ENCODE measurements at regions not wholly inside any gene's neighbourhood (a gene's known extent, or its start where the extent isn't known, plus 50 kb on each side); places are given as distances from the start of the nearest gene placed in this dataset.
"Not testable (repeated sequence)": the region's sequence is repeated elsewhere in the genome, so short reads cannot be mapped to it uniquely, and the experiment has no call there.

DNA sequence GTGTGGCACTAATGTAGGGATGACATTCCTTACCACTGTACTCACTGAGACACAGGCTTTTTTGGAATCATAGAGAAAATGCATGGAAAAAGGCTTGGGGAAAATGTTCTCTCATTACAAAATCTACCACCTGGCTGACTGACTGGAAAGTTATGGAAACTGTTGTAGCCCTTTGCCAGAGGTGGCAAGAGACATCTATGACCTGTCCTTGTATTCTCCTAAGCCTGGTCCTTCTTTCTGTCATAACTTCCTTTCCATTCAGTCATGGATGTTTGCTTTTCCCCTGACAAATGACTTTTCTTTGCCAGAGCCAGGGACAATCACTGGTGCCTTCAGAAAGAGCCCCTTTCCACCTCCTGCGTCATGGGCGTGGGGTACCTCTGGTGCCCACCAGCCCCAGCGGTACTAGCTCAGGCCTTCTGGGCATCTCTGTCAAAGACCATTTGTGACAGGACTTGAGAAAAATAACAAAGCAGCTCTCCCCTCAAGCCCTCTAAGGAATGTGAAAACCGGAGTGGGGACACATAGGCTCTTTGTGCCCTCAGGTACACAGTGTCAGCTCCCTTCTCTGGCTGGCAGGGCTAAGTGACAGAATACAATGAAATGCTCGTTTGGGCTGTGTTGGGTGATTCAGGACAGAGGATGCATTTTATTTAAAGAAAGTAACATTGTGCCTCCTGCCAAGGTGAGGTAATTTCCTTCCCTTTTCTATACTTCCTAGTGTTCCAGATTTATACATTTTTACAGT is 381.1 kb upstream of the RASGRP1 start:
- DNase-seq (ENCODE audit: low read depth in 2 of 2): no peak

DNA sequence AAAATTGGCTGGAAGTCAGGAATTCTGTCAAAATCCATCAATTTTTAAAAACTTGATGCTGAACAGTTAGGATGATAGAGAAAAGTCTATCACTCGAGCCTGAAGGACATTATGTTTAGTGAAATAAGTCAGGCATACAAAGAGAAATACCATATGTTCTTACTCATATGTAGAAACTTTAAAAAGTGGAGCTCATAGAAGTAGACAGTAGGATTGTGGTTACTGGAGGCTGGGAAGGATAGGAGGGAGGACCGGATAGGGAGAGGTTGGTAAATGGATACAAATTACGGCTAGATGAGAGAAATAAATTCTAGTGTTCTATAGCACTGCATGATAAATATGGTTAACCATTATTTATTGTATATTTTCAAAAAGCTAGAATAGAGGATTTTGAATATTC is 389.5 kb upstream of the RASGRP1 start:
- DNase-seq (ENCODE audit: low read depth in 2 of 2): no peak

DNA sequence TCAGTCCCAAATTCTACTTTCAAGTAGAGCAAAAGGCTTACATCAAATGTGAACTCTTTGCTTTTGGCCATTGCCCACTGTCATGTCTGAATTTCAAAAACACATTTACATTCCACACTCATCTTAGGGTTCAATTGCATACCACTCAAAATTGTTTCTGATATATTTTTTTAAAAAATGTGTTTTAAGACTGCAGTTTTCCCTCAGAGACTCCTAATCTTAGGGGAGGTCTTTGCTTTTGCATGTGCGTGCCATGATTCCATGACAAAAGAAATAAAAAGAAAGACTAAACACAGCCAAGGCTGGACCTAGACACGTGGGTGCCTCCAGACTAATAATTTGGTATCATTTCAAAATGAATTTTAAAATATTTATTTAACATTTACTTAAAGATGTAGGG is 396.8 kb upstream of the RASGRP1 start:
- DNase-seq (ENCODE audit: low read depth in 2 of 2): no peak

DNA sequence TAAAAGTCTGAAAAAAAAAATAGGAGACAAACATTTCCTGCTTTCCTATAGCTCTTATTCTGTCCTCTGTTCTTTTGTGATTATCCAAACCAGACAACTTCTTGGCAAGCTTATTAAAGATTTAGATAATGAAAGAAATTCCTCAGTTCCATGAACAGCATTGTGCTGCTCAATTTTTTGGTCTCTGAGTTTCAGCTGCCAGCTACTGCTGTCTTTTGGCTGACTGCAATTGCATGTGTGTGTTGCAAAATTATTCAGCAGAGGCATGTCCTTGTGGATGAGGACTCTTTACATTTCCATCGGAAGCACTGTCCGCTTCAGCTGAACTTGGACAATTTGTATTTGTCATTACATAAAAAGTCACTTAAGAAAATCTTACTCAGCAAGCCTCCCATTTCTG is 397.3 kb upstream of the RASGRP1 start:
- DNase-seq (ENCODE audit: low read depth in 2 of 2): no peak

DNA sequence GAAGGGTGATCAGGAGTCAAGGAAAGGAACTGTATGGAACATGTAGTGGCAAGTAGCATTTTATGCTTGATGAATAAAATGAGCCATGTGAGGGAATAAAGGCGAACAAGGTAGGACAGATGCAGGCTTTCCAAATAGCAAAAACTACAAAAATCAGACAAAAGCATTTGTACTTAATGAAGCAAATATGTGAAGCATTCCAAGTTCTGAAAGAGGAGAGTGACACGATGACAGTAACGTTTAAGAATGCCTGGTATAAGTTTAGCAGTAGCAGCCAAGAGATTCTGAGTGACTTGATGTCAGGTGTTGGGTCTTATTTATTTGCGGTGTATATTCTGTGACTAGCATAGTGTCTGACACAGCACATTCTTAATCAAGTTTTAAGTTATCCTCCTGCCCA is 408.2 kb upstream of the RASGRP1 start:
- DNase-seq (ENCODE audit: low read depth in 2 of 2): no peak

DNA sequence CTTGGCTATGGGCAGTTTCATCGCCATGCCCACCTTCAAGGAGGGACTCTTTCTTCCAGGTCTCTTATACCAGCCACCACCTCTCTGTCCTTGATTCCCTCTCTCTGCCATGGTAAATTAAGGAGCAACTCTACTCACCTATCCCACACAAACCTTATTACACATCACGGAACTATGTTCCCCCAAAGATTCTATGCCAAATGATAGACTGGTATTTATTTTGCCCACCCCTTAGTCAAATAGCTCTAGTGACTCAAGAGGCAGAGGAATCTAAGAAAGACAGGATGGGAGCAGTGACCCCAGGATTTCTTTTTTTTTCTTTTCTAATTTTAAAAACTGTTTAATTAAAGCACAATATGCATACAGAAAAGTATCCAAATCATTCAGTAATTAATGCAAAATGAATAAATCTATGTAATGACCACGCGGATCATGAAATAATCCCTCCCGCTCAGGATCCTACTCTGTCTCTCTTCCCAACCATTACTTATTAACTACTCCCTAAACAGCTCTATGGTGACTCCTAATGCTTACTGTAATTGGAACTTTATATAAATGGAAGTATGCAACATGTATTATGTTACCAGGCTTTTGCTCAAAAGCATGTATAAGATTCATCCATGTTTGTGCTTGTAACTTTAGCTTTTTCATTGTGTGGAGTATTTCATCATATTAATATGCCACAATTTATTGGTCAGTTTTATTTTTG is 410.8 kb upstream of the RASGRP1 start:
- DNase-seq (ENCODE audit: low read depth in 2 of 2): no peak

DNA sequence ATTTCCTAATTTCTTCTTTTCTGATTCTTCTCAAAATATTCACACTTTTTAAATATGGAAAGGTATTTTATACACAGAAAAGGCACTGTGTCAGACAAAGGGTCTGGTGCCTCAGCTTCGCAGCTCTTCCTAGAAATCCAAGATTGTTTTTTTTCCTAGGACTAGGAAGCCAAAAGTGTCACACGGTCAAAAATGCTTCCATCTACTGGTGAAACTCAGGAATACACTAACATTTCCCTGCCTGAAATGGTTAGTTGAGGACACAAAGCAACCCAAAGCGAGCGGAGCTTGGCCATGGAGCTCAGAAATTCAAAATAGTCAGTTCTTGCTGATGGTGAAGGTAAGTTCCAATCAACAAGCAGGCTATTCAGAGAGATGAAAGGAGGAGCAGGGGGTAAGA is 426.5 kb upstream of the RASGRP1 start:
- no peak for DNase-seq (ENCODE audit: low read depth in 2 of 2)

DNA sequence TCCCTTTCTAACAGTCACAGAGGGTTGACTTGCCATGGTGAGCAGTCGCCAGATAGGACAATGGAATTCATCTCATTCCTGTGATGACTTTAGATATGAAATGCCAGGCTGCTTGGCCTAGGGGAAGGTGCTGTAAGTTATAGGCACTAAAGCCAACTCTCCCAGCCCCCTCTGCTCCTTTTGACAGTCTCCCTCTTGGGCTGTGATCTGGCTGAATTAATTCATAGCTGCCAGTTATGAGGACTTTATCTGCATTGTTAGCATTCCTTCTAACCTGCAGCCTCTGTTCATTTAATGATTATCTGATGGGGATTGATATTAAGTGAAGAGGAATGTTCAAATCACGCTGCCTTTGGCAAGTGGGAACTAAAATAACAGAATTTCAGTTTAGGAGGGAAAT is 427.1 kb upstream of the RASGRP1 start:
- no peak for DNase-seq (ENCODE audit: low read depth in 2 of 2)

DNA sequence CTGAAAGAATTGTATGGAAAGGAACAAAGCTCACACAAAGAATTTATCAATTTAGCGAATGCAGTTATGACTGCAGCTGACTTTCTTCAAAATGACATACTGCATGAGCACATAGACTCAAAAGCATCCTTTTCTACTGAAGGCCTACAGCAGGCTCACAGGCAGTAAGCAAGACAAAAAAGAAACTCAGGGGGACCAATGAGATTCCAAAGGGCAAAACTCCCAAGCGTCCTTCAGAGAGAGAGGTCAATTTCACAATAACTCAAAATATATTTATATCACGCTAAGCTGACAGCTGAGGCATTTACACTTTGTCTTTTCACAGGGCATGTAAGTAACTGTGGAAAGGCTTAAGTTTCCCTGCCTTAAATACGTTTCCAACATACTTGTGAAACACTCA is 427.9 kb upstream of the RASGRP1 start:
- DNase-seq (ENCODE audit: low read depth in 2 of 2): no peak

DNA sequence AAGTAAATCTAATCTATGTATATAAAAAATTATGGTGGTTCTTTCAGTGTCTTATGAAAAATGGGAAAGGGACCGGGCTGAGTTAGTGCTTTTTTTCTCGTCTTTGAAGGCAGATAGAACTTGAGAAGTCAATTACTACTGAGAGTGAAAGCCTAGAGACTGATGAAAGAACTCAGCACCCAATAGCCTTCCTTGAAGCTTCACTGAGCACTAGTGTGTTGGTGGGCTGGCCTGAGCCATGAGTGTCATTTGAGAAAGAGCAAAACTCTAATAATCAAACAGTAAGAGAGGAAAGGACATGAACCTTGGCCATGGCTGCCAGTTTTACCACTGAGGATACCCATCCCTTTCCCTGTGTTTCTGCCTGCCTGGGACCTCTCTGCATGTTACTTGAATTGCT is 428.3 kb upstream of the RASGRP1 start:
- no peak for DNase-seq (ENCODE audit: low read depth in 2 of 2)

DNA sequence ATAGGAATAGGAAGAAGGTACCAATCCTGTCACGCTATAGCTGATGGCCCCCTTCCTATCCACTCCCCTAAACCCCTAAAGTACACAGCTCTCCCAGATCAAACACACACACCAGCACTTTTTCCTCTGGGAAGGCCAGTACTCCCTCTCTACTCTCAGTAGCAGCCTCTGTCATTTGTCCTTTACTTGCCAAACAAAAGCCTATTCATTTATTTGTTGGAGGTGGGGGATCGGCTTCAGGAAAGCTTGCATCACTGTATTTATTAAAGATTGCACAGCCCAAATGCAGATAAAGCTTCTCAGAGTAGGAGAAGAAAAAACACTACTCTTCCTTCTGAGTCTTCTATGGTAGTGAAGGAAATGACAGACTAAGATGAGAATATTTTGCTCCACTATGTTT is 429.7 kb upstream of the RASGRP1 start:
- no peak for DNase-seq (ENCODE audit: low read depth in 2 of 2)

DNA sequence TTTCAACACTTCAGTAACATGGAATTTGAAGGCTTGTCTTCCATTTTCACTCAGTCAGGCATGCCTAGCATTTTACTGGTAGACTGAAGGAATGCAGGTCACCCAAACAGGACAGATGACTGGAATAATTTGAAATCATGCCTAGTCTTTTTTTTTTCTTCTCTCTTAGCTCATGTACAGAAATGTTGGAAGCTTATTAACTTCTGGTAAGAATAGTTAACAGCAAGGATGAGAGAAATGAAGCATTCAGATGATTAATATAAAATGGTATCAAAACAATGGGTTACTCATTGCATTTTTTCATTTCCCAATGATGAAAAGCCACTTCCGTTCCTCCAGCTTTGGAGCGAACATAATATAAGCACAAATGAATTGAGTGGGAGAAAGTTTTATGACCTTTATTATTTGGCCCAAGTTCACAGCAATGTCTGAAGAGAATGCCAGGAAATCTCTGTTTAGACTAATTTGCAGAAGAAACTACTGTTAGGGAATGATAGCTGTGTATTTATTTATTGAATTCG is 431.6 kb upstream of the RASGRP1 start:
- no peak for DNase-seq (ENCODE audit: low read depth in 2 of 2)

DNA sequence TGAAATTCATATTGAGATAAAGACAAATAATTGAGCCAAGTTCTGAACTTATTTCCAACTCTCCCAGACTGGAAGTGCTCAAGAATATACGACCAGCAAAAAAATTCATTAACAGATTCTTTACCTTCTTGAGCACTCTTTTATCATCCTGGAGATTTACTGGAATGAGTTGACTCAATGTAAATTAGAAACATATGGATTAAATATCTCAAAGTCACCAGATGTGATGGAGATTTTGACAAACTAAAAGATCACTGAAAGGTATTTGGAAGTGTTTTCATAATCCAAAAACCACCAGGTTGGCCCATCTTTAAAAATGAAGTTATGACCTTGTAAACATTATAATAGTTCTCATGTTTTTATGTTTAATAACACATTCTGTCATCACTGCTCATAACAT is 433.2 kb upstream of the RASGRP1 start:
- DNase-seq (ENCODE audit: low read depth in 2 of 2): no peak

DNA sequence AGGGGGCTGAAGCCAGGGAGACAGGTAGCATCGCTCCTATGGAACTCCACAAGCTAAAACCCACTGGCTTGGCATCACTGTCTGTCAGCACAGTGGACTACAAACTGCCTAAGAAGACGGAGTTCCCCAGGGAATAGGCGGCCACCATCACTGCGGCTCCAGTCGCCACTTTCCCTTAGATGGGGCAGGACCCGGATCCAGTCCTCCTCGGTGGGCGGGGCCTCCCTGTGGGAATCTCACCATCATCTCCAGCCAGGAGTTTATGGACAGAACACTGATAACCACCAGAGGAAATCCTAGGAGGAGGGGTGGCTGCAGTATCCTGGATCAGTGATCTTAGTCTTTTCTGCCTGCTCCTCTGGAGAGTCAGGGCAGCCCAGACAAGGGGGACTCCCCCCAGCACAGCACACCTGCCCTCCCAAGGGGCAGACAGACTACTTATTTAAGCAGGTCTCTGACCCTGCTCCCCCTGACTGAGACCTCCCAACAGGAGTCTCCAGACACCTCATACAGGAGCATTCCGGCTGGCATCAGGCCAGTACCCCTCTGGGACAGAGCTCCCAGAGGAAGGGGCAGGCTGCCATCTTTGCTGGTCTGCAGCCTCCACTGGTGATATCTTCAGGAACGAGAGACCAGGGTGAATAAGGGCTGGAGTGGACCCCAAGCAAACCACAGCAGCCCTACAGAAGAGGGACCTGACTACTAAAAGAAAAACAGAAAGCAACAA is 435.6 kb upstream of the RASGRP1 start:
- DNase-seq (ENCODE audit: low read depth in 2 of 2): no peak

DNA sequence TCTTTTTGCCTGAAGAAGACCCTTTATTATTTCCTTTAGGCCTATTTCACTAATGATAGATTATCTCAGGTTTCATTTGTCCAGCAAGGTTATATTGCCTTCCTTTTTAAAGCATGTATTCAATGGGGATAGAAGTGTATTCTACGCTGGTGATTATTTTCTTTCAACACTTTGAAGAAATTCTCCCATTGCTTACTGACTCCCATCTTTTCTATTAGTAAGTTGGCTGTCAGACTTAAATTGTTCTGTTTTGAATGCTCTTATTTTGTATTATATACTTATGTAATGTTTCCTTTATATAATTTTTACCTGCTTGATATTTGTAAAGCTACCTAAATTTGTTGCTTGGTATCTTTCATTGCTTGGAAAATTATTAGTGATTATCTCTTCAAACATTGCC is 445.1 kb upstream of the RASGRP1 start:
- no peak for DNase-seq (ENCODE audit: low read depth in 2 of 2)

DNA sequence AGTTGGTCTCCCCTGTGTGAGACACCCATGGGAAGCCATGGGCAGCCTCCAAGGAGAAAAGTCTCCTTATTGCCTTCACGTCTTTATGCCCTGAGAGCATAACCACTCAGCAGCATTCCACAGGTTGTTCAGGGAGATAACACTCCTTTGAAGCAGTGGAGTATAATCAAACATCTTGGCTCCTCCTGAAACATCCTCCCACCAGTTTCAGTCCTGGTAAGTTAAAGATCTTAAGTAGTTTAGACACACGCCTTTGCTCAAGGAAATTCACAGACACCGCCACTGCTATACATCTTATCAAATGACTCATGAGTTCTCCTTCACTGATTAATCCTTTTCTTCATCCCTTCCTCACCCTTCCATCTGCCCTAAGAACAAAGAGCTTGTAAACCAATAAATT is 446.5 kb upstream of the RASGRP1 start:
- DNase-seq (ENCODE audit: low read depth in 2 of 2): not testable (repeated sequence)

DNA sequence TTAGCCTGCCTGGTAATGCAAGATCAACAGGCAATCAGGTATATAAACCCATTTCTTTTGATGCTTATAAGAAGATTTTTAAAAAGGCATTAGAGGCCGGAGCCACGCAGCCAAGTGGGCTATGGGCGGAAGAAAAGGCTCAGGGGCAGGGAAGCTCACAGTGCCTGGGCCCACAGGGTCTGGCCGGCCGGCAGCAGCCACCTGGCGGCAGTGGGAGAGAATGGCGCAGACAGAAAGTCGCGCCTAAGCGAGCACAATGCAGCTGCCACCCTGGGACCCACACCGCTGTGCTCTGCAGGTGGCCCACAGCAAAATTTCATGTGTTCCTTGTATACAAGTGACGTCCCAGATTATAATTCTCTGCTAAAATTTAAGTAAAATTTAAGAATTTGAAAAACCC is 448.6 kb upstream of the RASGRP1 start:
- DNase-seq (ENCODE audit: low read depth in 2 of 2): no peak

DNA sequence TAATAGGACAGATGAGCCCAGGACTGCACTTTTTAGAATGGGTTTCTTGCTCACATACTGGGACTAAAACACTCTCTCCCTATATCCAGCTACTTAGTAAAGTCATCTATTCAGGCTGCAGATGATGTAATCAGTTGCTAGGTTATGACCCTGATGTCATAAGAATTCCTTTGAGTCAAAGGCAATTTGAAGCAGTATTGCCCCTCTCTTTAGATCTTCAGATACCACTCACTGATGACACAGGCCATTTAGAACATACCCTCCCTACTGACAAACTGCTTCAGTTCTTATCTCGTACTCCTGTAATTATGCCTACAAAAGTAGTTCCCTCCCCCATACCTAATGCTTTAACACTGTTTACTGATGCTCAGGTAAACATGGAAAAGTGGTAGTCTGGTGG is 450.1 kb upstream of the RASGRP1 start:
- no peak for DNase-seq (ENCODE audit: low read depth in 2 of 2)

DNA sequence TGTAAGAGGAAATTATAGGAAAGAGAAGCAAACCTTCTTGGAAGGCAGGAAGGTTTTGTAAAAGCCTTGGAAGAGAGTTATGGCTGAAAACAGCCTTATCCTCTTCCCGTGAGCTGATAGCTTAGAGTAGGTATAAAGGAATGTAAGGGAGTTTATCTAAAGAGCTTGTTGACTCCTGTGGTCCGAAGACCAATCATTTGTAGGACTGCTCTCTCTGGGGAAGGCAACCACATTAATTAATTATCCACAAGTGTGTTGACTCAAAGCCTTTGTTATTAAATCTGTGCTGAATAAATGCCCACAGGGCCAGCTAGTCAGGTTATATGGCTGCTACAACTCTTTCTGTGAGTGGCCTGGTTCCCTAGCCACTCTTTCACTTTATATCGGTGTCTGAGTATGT is 452.1 kb upstream of the RASGRP1 start:
- DNase-seq (ENCODE audit: low read depth in 2 of 2): no peak

DNA sequence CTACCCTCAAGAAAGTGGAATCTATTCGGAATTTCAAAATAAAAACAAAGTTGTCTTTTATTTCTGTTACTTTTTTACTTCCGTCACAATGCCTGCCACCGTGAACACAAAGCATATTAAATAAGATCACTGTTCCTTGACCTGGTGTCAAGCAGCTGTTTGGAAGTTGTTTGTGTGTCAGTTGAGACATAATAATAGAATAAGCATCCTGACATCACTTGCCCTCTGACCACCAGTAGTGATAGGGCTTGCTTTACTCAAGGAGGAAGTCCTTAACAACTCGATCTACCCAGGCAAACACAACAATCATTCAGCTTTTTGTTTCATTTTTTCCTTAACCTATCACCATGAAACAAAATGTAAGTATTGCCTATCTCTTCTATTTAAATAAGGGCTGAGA is 454.4 kb upstream of the RASGRP1 start:
- DNase-seq (ENCODE audit: low read depth in 2 of 2): no peak

DNA sequence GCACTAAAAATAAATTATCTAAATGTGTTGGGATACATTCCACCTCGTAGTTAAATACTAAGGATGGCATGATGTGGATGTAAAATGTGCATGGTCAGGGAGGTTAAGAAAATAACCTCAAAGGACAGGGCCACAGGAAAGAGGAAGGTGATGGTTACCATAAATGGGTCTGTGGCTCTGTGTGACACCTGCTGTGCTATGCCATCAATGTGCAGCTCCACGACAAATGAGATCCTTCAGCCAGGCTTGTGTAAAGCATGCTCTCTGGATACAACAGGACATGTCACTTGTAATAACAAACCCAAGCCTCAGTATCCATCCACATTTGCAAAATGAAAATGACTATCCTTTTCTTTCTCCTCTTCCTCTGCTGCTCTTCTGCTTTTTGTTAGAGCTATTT is 456.7 kb upstream of the RASGRP1 start:
- DNase-seq (ENCODE audit: low read depth in 2 of 2): no peak

DNA sequence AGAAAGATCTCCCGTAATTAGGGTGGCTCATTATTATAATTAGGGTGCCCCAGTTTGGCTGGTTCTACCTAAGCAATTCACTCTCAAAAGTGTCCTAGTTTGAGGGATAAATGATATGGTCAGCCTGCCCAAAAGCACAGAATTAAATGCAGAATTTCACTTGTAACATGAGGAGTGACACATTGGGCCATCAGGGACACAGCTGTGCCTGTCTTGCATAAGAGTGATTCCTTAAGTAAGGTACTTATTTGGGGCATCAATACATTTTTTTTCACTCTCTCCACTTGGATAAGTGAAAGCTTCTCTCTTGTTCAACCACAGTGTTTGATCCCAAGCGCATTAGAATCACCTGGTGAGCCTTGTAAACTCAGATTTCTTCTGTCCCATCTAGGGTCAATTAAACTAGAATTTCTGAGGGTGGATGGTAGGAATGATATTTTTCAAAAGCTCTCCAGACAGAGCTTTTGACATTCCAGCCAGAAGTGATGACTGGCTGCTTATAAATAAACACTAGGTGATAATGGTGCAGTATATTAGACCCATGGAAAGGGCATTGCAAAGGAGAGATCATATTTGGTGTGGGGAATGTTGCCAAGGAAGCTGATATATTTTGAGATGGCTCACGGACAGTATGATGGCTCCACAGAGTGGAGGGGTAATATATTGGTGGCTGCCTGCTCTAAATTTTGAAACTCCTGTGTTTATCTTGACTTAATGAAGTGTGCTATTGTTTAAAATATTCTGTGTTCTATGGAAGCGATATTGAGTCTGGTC is 458.1 kb upstream of the RASGRP1 start:
- no peak for DNase-seq (ENCODE audit: low read depth in 2 of 2)

All from stimulated activated CD8-positive, alpha-beta memory T cell treated with anti-CD3 and anti-CD28 coated beads, Interleukin-2, amount 100 ng/mL, for 1 hour (primary cell).